Thyroid gland (tissue), 4 donors: ENCODE measurements at regions not wholly inside any gene's neighbourhood (a gene's known extent, or its start where the extent isn't known, plus 50 kb on each side); places are given as distances from the start of the nearest gene placed in this dataset.

ENCODE experiments used
- CTCF ChIP-seq, 6 experiments: fragments of 200-600 bp in 3 of 6; fragments of 450-650 bp in 3 of 6; sonication (generic) in 3 of 6; IDR thresholded peaks; one replicate each; pipeline ENCODE4 v1.5.1; 2016 to 2019; ENCODE audit warnings: antibody characterized with exemption in 6 of 6, mild to moderate bottlenecking in 2 of 6, inconsistent platforms in 1 of 6, moderate library complexity in 1 of 6
- POLR2A ChIP-seq, 2 donors: fragments of 450-650 bp; IDR thresholded peaks; one replicate each; pipeline ENCODE4 v1.6.1; 2017; ENCODE audit warnings: antibody characterized with exemption in 2 of 2, mild to moderate bottlenecking in 2 of 2, moderate library complexity in 1 of 2

- TF ChIP-seq POLR2A (IDR thresholded peaks at IDR 0.05) (no peak), CTCF (IDR thresholded peaks at IDR 0.05) (no peak)
Measured at GRCh38 chr14:89640141-89640540, 223.1 kb upstream of the FOXN3 start.
